Hepatic stellate cell (primary cell): ENCODE measurements at regions not wholly inside any gene's neighbourhood (a gene's known extent, or its start where the extent isn't known, plus 50 kb on each side); places are given as distances from the start of the nearest gene placed in this dataset.
"Not testable (repeated sequence)": the region's sequence is repeated elsewhere in the genome, so short reads cannot be mapped to it uniquely, and the experiment has no call there.

ENCODE experiments used
- DNase-seq: peaks from one replicate; pipeline ENCODE4 v3.0.0; 2011; ENCODE audit warnings: low spot score

DNA sequence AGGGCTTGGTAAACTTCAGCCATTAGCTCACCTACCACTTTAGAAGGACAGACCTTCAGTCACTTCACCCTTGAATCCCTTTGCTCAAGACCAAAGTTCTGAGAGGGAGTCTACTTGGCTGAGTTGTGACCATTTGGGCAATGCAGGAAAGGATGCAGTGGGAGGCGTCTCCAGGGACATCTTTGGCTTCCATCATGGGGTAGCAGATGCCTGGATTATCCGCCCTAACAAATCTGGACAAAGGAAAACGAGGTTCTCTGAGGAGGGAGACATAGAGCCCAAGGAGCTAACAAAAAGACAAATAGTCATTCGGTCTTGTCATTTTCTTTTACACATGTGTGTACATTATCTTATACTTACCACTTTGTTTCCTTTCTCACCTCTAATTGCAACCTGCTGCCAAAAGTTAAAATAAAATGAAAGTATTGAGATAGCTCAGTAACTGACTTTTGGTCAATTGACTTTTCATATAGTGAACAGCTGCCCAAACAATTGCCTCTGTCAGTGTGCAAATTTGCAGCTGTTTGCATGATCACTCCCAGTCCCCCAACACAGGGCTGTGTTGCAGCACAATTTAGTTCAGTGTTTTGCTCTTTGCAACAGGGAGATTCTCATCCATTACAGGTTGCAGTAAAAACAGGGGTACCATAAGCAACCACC, 108.9 kb upstream of the EEF2KMT start:
- DNase-seq: no peak

- no peak for DNase-seq
Measured at GRCh38 chr16:5205361-5206040, 107.9 kb upstream of the EEF2KMT start.

- not testable (repeated sequence) for DNase-seq
Measured at GRCh38 chr16:5203675-5204074, 106.1 kb upstream of the EEF2KMT start.

GRCh38 chr16:5200123-5200522, 102.5 kb upstream of the EEF2KMT start:
- no peak for DNase-seq

GRCh38 chr16:5196204-5196603, 98.6 kb upstream of the EEF2KMT start:
- no peak for DNase-seq

- no peak for DNase-seq
Measured at GRCh38 chr16:5193861-5194260, 96.3 kb upstream of the EEF2KMT start.

- no peak for DNase-seq
Measured at GRCh38 chr16:5188989-5189352, 91.4 kb upstream of the EEF2KMT start.

DNA sequence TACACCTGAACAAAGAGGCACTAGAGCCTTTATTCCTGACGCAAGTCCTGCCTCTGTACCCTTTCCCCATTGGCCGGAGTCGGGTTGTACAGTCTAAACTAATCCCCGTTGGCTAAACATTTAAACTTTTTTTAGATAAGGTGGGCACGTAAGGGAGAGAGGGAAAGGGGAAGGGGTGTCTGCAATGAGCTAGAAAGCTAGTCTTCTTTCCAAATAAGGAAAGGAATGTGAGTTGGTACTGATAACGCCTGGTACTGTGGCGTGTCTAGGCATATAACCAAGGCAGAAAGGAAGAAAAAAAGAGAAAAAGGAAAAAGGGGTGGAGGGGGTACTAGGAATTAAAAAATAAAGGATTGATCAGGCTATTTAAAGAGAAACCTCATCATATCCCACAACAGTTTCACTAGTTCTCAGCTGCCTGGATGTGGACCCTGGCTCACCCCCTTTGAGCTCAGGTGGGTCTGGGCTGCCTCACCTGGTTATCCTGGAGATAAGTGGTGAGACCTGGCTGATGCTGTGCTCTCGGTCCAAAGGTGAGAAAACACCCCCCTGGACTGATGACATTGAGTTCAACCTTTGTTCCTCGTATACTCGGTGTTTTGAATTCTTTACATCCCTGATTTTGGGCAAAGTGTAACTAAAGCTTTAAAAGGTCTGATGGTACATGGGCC, 90.9 kb upstream of the EEF2KMT start:
- DNase-seq: no peak

GRCh38 chr16:5187402-5187952, 89.9 kb upstream of the EEF2KMT start:
- DNase-seq: no peak

- DNase-seq: no peak
Measured at GRCh38 chr16:5186381-5186903, 88.8 kb upstream of the EEF2KMT start.

DNA sequence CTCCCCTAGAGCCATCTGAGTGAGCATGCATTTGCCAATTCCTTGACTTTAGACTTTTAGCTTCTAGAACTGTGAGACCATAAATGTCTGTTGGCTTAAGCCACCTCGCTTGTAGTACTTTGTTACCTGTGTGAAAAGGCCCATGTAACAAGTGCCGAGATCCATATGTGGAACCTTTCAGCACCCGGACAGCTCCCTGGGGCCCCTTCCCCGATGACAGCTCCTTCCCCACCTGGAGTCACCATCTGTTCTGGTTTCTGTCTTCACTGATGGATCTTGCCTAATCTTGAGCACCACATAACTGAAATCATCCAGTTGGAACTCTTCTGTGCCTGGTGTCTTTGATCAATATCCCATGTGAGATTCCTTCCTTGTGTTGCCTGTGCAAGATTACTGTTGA, 78.9 kb upstream of the EEF2KMT start:
- DNase-seq: no peak

DNA sequence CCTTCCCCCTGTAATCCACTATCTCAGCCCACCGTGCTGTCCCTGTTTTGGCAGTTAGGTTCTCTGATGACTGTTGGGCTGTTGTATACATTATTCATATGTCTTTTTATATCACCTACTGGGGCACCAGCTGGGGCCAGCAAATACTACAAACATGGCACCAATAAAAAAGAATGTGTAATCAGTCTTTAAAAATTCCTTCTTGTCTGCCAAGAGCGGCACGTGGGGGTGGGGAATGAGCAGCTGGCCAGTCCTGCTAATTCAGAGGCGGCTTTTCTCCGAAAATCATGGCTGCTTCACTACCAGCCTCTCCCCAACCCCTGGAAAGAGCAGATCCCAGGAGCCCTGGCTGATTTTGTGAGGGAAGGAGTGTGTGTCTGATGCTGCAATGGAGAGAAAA, 77.7 kb upstream of the EEF2KMT start:
- DNase-seq: no peak

DNA sequence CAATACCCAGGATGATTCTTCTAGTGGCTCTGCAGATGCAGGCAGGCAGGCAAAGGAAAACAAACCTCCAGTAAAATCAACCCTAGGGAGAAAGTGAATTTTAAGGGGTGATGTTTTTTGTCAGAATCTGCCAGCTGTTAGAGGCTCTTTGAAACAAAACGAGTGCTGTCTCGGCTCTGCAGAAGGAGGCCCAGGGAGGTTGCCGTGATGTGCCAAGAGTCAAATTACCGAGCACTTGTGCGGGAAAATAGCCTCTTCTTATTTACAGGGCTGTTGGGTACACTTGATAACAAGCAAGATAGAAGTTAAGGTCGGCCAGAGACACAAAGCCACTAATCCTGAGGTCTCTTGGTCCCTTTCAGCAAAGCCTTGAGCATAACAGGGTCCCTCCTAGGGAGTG, 68.9 kb upstream of the EEF2KMT start:
- DNase-seq: no peak

GRCh38 chr16:5165429-5165828, 67.8 kb upstream of the EEF2KMT start:
- not testable (repeated sequence) for DNase-seq

- not testable (repeated sequence) for DNase-seq
Measured at GRCh38 chr16:5162801-5163200, 65.2 kb upstream of the EEF2KMT start.

DNA sequence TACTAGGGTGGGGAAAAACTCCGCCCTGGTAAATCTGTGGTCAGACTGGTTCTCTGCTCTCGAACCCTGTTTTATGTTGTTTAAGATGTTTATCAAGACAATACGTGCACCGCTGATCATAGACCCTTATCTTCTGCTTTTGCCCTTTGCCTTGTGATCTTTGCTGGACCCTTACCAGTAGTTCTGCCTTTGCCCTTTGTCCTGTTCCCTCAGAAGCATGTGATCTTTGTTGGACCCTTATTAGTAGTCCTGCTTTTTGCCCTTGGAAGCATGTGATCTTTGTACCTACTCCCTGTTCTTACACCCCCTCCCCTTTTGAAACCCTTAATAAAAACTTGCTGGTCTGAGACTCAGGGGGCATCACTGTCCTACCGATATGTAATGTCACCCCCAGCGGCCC, 64.3 kb upstream of the EEF2KMT start:
- not testable (repeated sequence) for DNase-seq

GRCh38 chr16:5160010-5160409, 62.4 kb upstream of the EEF2KMT start:
- DNase-seq: not testable (repeated sequence)

GRCh38 chr16:5159537-5159936, 61.9 kb upstream of the EEF2KMT start:
- not testable (repeated sequence) for DNase-seq

DNA sequence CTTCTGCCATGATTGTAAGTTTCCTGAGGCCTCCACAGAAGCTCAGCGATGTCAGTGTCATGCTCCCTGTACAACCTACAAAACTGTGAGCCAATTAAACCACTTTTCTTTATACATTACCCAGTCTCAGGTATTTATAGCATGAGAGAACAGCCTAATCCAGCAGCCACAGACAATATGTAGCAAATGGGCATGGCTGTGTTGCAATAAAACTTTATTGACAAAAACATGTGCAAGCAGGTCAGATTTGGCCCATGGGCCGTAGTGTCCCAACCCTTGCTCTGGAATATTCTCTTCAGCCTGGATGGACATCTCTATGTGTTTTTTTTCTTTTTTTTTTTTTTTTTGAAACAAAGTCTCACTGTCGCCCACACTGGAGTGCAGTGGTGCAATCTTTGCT, 60.9 kb upstream of the EEF2KMT start:
- no peak for DNase-seq

- DNase-seq: not testable (repeated sequence)
Measured at GRCh38 chr16:5156486-5156885, 58.9 kb upstream of the EEF2KMT start.

DNA sequence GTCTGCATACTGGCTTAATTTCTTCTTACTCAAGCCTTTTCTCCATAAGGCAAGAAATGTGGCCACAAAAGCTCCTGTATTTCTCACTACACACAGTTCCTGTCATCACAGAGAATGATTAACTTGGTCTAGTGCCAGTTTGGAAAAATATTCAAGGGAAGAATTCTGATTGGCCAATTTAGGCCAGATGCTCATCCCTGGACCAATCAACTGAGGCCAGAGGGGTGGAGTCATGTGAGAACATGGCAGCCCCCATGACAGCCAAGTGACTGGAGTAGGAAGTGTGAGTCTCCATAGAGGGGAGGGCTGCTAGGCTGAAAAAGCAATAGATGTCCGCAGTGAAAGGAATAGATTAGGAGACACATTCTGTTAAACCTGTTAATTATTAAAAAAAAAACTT, 56.4 kb upstream of the EEF2KMT start:
- DNase-seq: not testable (repeated sequence)

GRCh38 chr16:5151409-5151808, 53.8 kb upstream of the EEF2KMT start:
- not testable (repeated sequence) for DNase-seq
